GM19023 (cell line): ENCODE measurements at regions not wholly inside any gene's neighbourhood (a gene's known extent, or its start where the extent isn't known, plus 50 kb on each side); places are given as distances from the start of the nearest gene placed in this dataset.

Experiments
- ATAC-seq: cut with Tn5 transposase; IDR thresholded peaks from one replicate; pipeline ENCODE4 v1.9.1; 2021; ENCODE audit warnings: mild to moderate bottlenecking, moderate library complexity; ENCODE audit not compliant: unreplicated experiment

- no peak for ATAC-seq
Measured at GRCh38 chr1:201706109-201706508, 122.8 kb upstream of the IPO9 start.

- no peak for ATAC-seq
Measured at GRCh38 chr1:201707027-201707426, 121.9 kb upstream of the IPO9 start.

GRCh38 chr1:201707656-201708055 lies 121.3 kb upstream of the IPO9 start:
- ATAC-seq = no peak

- ATAC-seq = no peak
Measured at GRCh38 chr1:201708085-201708512, 120.9 kb upstream of the IPO9 start.

GRCh38 chr1:201708691-201709090 lies 120.3 kb upstream of the IPO9 start:
- no peak for ATAC-seq

- peak; percentile 70 for ATAC-seq
Measured at GRCh38 chr1:201709564-201710295, 119.2 kb upstream of the IPO9 start.

GRCh38 chr1:201710632-201711597 lies 118.0 kb upstream of the IPO9 start:
- ATAC-seq = no peak

GRCh38 chr1:201711811-201712210 lies 117.1 kb upstream of the IPO9 start:
- ATAC-seq = no peak

- no peak for ATAC-seq
Measured at GRCh38 chr1:201712387-201713085, 116.4 kb upstream of the IPO9 start.

- no peak for ATAC-seq
Measured at GRCh38 chr1:201713086-201713810, 115.7 kb upstream of the IPO9 start.

- no peak for ATAC-seq
Measured at GRCh38 chr1:201714542-201715329, 114.2 kb upstream of the IPO9 start.

GRCh38 chr1:201715351-201715750 lies 113.6 kb upstream of the IPO9 start:
- no peak for ATAC-seq

GRCh38 chr1:201715801-201716741 lies 112.9 kb upstream of the IPO9 start:
- ATAC-seq = no peak

- ATAC-seq = no peak
Measured at GRCh38 chr1:201716742-201717135, 112.2 kb upstream of the IPO9 start.

GRCh38 chr1:201717286-201717685 lies 111.7 kb upstream of the IPO9 start:
- no peak for ATAC-seq

GRCh38 chr1:201718346-201719202 lies 110.4 kb upstream of the IPO9 start:
- no peak for ATAC-seq

- no peak for ATAC-seq
Measured at GRCh38 chr1:201719812-201720521, 109.0 kb upstream of the IPO9 start.
